ENCODE measurements at regions not wholly inside any gene's neighbourhood (a gene's known extent, or its start where the extent isn't known, plus 50 kb on each side); places are given as distances from the start of the nearest gene placed in this dataset.

DNA sequence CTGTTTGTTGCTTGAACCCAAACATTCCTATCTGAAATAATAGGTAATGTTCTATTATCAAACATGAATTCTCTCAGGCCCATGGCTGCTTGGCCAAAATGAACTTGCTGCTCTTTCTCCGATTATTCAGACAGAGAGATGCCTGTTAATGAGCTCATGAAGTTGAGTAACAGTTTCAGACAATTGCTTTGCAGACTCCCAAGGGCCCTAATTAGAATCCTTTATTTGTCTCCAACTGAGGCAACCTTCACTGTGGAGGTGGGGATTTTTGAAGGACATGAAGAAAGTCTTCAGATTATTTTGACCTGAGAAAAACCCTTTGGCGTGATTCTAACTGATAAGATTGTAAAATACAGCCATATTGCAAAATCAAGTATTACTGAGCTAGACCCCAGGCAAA lies 466.7 kb downstream of the NFIB start:
- TF ChIP-seq ZNF70 (CRISPR knock-in tag; IDR thresholded peaks at IDR 0.05) (no peak), TOX (CRISPR knock-in tag; IDR thresholded peaks at IDR 0.05; ENCODE audit: borderline replicate concordance) (no peak), BACH2 (CRISPR knock-in tag; IDR thresholded peaks at IDR 0.05; ENCODE audit: borderline replicate concordance) (no peak), ZC3H10 (CRISPR knock-in tag; IDR thresholded peaks at IDR 0.05) (no peak), GLIS3 (CRISPR knock-in tag; IDR thresholded peaks at IDR 0.05) (no peak), CSDC2 (CRISPR knock-in tag; IDR thresholded peaks at IDR 0.05) (no peak), ZNF565 (CRISPR knock-in tag; conservative IDR thresholded peaks at IDR 0.05; ENCODE audit: low read depth) (no peak), ZFP3 (CRISPR knock-in tag; IDR thresholded peaks at IDR 0.05) (no peak), OSR1 (CRISPR knock-in tag; IDR thresholded peaks at IDR 0.05) (no peak), PPARA (CRISPR knock-in tag; IDR thresholded peaks at IDR 0.05; ENCODE audit: borderline replicate concordance) (no peak), TCF4 (CRISPR knock-in tag; IDR thresholded peaks at IDR 0.05; ENCODE audit: borderline replicate concordance) (no peak), ESRRG (CRISPR knock-in tag; IDR thresholded peaks at IDR 0.05) (no peak)
- TF ChIP-seq, protein P1, sequence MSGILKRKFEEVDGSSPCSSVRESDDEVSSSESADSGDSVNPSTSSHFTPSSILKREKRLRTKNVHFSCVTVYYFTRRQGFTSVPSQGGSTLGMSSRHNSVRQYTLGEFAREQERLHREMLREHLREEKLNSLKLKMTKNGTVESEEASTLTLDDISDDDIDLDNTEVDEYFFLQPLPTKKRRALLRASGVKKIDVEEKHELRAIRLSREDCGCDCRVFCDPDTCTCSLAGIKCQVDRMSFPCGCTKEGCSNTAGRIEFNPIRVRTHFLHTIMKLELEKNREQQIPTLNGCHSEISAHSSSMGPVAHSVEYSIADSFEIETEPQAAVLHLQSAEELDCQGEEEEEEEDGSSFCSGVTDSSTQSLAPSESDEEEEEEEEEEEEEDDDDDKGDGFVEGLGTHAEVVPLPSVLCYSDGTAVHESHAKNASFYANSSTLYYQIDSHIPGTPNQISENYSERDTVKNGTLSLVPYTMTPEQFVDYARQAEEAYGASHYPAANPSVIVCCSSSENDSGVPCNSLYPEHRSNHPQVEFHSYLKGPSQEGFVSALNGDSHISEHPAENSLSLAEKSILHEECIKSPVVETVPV (CRISPR knock-in tag; IDR thresholded peaks at IDR 0.05), result no peak
- TF ChIP-seq, protein P2, sequence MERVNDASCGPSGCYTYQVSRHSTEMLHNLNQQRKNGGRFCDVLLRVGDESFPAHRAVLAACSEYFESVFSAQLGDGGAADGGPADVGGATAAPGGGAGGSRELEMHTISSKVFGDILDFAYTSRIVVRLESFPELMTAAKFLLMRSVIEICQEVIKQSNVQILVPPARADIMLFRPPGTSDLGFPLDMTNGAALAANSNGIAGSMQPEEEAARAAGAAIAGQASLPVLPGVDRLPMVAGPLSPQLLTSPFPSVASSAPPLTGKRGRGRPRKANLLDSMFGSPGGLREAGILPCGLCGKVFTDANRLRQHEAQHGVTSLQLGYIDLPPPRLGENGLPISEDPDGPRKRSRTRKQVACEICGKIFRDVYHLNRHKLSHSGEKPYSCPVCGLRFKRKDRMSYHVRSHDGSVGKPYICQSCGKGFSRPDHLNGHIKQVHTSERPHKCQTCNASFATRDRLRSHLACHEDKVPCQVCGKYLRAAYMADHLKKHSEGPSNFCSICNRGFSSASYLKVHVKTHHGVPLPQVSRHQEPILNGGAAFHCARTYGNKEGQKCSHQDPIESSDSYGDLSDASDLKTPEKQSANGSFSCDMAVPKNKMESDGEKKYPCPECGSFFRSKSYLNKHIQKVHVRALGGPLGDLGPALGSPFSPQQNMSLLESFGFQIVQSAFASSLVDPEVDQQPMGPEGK (CRISPR knock-in tag; IDR thresholded peaks at IDR 0.05; ENCODE audit: borderline replicate concordance), result no peak
- TF ChIP-seq, protein P3, sequence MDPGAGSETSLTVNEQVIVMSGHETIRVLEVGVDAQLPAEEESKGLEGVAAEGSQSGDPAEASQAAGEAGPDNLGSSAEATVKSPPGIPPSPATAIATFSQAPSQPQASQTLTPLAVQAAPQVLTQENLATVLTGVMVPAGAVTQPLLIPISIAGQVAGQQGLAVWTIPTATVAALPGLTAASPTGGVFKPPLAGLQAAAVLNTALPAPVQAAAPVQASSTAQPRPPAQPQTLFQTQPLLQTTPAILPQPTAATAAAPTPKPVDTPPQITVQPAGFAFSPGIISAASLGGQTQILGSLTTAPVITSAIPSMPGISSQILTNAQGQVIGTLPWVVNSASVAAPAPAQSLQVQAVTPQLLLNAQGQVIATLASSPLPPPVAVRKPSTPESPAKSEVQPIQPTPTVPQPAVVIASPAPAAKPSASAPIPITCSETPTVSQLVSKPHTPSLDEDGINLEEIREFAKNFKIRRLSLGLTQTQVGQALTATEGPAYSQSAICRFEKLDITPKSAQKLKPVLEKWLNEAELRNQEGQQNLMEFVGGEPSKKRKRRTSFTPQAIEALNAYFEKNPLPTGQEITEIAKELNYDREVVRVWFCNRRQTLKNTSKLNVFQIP (CRISPR knock-in tag; IDR thresholded peaks at IDR 0.05; ENCODE audit: borderline replicate concordance, low read depth), result no peak
- TF ChIP-seq, protein P4, sequence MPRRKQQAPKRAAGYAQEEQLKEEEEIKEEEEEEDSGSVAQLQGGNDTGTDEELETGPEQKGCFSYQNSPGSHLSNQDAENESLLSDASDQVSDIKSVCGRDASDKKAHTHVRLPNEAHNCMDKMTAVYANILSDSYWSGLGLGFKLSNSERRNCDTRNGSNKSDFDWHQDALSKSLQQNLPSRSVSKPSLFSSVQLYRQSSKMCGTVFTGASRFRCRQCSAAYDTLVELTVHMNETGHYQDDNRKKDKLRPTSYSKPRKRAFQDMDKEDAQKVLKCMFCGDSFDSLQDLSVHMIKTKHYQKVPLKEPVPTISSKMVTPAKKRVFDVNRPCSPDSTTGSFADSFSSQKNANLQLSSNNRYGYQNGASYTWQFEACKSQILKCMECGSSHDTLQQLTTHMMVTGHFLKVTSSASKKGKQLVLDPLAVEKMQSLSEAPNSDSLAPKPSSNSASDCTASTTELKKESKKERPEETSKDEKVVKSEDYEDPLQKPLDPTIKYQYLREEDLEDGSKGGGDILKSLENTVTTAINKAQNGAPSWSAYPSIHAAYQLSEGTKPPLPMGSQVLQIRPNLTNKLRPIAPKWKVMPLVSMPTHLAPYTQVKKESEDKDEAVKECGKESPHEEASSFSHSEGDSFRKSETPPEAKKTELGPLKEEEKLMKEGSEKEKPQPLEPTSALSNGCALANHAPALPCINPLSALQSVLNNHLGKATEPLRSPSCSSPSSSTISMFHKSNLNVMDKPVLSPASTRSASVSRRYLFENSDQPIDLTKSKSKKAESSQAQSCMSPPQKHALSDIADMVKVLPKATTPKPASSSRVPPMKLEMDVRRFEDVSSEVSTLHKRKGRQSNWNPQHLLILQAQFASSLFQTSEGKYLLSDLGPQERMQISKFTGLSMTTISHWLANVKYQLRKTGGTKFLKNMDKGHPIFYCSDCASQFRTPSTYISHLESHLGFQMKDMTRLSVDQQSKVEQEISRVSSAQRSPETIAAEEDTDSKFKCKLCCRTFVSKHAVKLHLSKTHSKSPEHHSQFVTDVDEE (CRISPR knock-in tag; IDR thresholded peaks at IDR 0.05), result no peak
- no peak for ATAC-seq

DNA sequence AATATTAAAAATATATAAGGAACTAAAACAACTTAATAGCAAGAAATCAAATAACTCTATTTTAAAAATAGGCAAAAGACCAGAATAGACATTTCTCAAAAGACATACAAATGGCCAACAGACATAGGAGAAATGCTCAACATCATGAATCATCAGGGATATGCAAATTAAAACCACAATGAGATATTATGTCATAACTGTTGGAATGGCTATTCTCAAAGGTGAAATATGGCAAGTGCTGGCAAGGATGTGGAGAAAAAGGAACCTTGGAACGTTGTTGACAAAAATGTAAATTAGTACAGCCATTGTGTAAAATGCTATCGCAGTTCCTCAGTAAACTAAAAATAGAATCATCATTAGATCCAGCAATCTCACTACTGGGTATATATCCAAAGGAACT lies 468.5 kb downstream of the NFIB start:
- peak; percentile 61 for ATAC-seq
- TF ChIP-seq, protein P2 (CRISPR knock-in tag; IDR thresholded peaks at IDR 0.05; ENCODE audit: borderline replicate concordance), result no peak
- no peak for TF ChIP-seq ZC3H10 (CRISPR knock-in tag; IDR thresholded peaks at IDR 0.05)
- TF ChIP-seq, protein P4 (CRISPR knock-in tag; IDR thresholded peaks at IDR 0.05), result no peak
- no peak for TF ChIP-seq SNAI2 (CRISPR knock-in tag; IDR thresholded peaks at IDR 0.05)
- TF ChIP-seq OSR1 (CRISPR knock-in tag; IDR thresholded peaks at IDR 0.05), result no peak
- TF ChIP-seq PPARA (CRISPR knock-in tag; IDR thresholded peaks at IDR 0.05; ENCODE audit: borderline replicate concordance), result no peak
- no peak for TF ChIP-seq ESRRG (CRISPR knock-in tag; IDR thresholded peaks at IDR 0.05)
- no peak for TF ChIP-seq TOX (CRISPR knock-in tag; IDR thresholded peaks at IDR 0.05; ENCODE audit: borderline replicate concordance)
- TF ChIP-seq ISL1 (CRISPR knock-in tag; IDR thresholded peaks at IDR 0.05), result no peak

Measured in SK-N-SH treated with all-trans-retinoic acid at 6 μM for 48 hours (cell line).